HEK293 (cell line): ENCODE measurements at regions not wholly inside any gene's neighbourhood (a gene's known extent, or its start where the extent isn't known, plus 50 kb on each side); places are given as distances from the start of the nearest gene placed in this dataset.

Experiments used
- CTCF ChIA-PET: fragments of 350-600 bp; formaldehyde crosslinking; extraction: SDS; loops from one replicate; lab custom pipeline; 2021; ENCODE audit warnings: antibody characterized with exemption; lab: Yijun Ruan, JAX
- POLR2A ChIA-PET: fragments of 300-600 bp; formaldehyde crosslinking; extraction: SDS; loops from one replicate; lab custom pipeline; 2020; ENCODE audit warnings: antibody characterized with exemption, inconsistent platforms; lab: Yijun Ruan, JAX
- H3K27ac ChIP-seq: fragments of 200-500 bp; sonication (Bioruptor generic); 2 replicates; pipeline ENCODE4 v1.5.1; 2014; ENCODE audit warnings: low read depth, low read length, control low read depth, inconsistent platforms; ENCODE audit errors: extremely low read depth
- H3K36me3 ChIP-seq, 2 experiments: fragments of 200-500 bp in 1 of 2; sonication (Bioruptor generic) in 1 of 2; 1 replicate in 1 of 2; 2 replicates in 1 of 2; pipeline ENCODE4 v1.5.1; 2014 to 2017; ENCODE audit warnings: inconsistent platforms in 2 of 2, low read length in 2 of 2; ENCODE audit not compliant: control insufficient read depth in 2 of 2, insufficient read depth in 1 of 2
- H3K4me1 ChIP-seq: fragments of 200-500 bp; sonication (Bioruptor generic); 2 replicates; pipeline ENCODE4 v1.5.1; 2014; ENCODE audit warnings: mild to moderate bottlenecking, low read length, inconsistent platforms; ENCODE audit not compliant: control insufficient read depth, insufficient read depth
- H3K4me3 ChIP-seq: 2 replicates; pipeline ENCODE4 v1.5.1; 2011; ENCODE audit warnings: low read depth, mild to moderate bottlenecking, control low read depth, low read length, moderate library complexity
- H3K9me3 ChIP-seq: fragments of 200-500 bp; sonication (Bioruptor generic); 2 replicates; pipeline ENCODE4 v1.5.1; 2014; ENCODE audit warnings: low read depth, low read length, inconsistent platforms; ENCODE audit not compliant: control insufficient read depth, insufficient read depth
- GFI1B ChIP-seq: fragments of 450-650 bp; formaldehyde crosslinking; IDR thresholded peaks from 2 replicates; pipeline ENCODE4 v1.5.1; 2016; ENCODE audit warnings: missing biosample characterization, missing genetic modification characterization
- KLF10 ChIP-seq: fragments of 450-650 bp; IDR thresholded peaks from 2 replicates; pipeline ENCODE4 v1.5.1; 2018; ENCODE audit warnings: missing biosample characterization, mild to moderate bottlenecking, missing genetic modification characterization
- KLF7 ChIP-seq: fragments of 450-650 bp; formaldehyde crosslinking; IDR thresholded peaks from 2 replicates; pipeline ENCODE4 v1.5.1; 2016; ENCODE audit warnings: missing biosample characterization, missing genetic modification characterization, borderline replicate concordance
- MYNN ChIP-seq: fragments of 450-650 bp; formaldehyde crosslinking; IDR thresholded peaks from 2 replicates; pipeline ENCODE4 v1.5.1; 2016; ENCODE audit warnings: missing biosample characterization, missing genetic modification characterization, borderline replicate concordance
- MZF1 ChIP-seq: fragments of 450-650 bp; formaldehyde crosslinking; IDR thresholded peaks from 2 replicates; pipeline ENCODE4 v1.5.1; 2017; ENCODE audit warnings: missing biosample characterization, missing genetic modification characterization, borderline replicate concordance
- OVOL3 ChIP-seq: fragments of 450-650 bp; formaldehyde crosslinking; IDR thresholded peaks from 2 replicates; pipeline ENCODE4 v1.5.1; 2016; ENCODE audit warnings: missing biosample characterization, missing genetic modification characterization
- YY1 ChIP-seq: fragments of 450-650 bp; formaldehyde crosslinking; IDR thresholded peaks from 2 replicates; pipeline ENCODE4 v1.5.1; 2018; ENCODE audit warnings: missing biosample characterization, missing genetic modification characterization
- ZBTB20 ChIP-seq: fragments of 450-650 bp; formaldehyde crosslinking; IDR thresholded peaks from 2 replicates; pipeline ENCODE4 v1.5.1; 2016; ENCODE audit warnings: missing biosample characterization, missing genetic modification characterization
- ZNF133 ChIP-seq: fragments of 450-650 bp; formaldehyde crosslinking; IDR thresholded peaks from 2 replicates; pipeline ENCODE4 v1.5.1; 2016; ENCODE audit warnings: missing biosample characterization, missing genetic modification characterization
- ZNF214 ChIP-seq: fragments of 450-650 bp; formaldehyde crosslinking; IDR thresholded peaks from 2 replicates; pipeline ENCODE4 v1.5.1; 2017; ENCODE audit warnings: missing biosample characterization, mild to moderate bottlenecking, missing genetic modification characterization, borderline replicate concordance
- ZNF221 ChIP-seq: fragments of 450-650 bp; formaldehyde crosslinking; IDR thresholded peaks from 2 replicates; pipeline ENCODE4 v1.5.1; 2017; ENCODE audit warnings: missing biosample characterization, missing genetic modification characterization, borderline replicate concordance
- ZNF248 ChIP-seq: fragments of 450-650 bp; formaldehyde crosslinking; IDR thresholded peaks from 2 replicates; pipeline ENCODE4 v1.5.1; 2017; ENCODE audit warnings: missing biosample characterization, missing genetic modification characterization
- ZNF280C ChIP-seq: fragments of 450-650 bp; formaldehyde crosslinking; IDR thresholded peaks from 2 replicates; pipeline ENCODE4 v1.5.1; 2016; ENCODE audit warnings: missing biosample characterization, missing genetic modification characterization
- ZNF324 ChIP-seq: fragments of 450-650 bp; formaldehyde crosslinking; IDR thresholded peaks from 2 replicates; pipeline ENCODE4 v1.5.1; 2016; ENCODE audit warnings: missing biosample characterization, missing genetic modification characterization
- ZNF354C ChIP-seq: fragments of 450-650 bp; formaldehyde crosslinking; IDR thresholded peaks from 2 replicates; pipeline ENCODE4 v1.5.1; 2016; ENCODE audit warnings: missing biosample characterization, missing genetic modification characterization, low read depth, borderline replicate concordance
- ZNF529 ChIP-seq: fragments of 450-650 bp; formaldehyde crosslinking; IDR thresholded peaks from 2 replicates; pipeline ENCODE4 v1.5.1; 2017; ENCODE audit warnings: missing genetic modification characterization, missing biosample characterization; ENCODE audit not compliant: insufficient replicate concordance
- ZNF555 ChIP-seq: fragments of 450-650 bp; formaldehyde crosslinking; conservative IDR thresholded peaks from 2 replicates; pipeline ENCODE4 v1.5.1; 2017; ENCODE audit warnings: missing biosample characterization, mild to moderate bottlenecking, missing genetic modification characterization, inconsistent platforms
- ZNF623 ChIP-seq: fragments of 450-650 bp; formaldehyde crosslinking; IDR thresholded peaks from 2 replicates; pipeline ENCODE4 v1.5.1; 2016; ENCODE audit warnings: missing biosample characterization, missing genetic modification characterization
- ZNF629 ChIP-seq: fragments of 450-650 bp; formaldehyde crosslinking; IDR thresholded peaks from 2 replicates; pipeline ENCODE4 v1.5.1; 2017; ENCODE audit warnings: missing biosample characterization, missing genetic modification characterization
- ZNF704 ChIP-seq: fragments of 450-650 bp; formaldehyde crosslinking; IDR thresholded peaks from 2 replicates; pipeline ENCODE4 v1.5.1; 2016; ENCODE audit warnings: missing biosample characterization, missing genetic modification characterization
- ZNF76 ChIP-seq: fragments of 450-650 bp; formaldehyde crosslinking; IDR thresholded peaks from 2 replicates; pipeline ENCODE4; 2016; ENCODE audit warnings: low read depth, missing biosample characterization, missing genetic modification characterization, borderline replicate concordance
- ZNF776 ChIP-seq: fragments of 450-650 bp; formaldehyde crosslinking; IDR thresholded peaks from 2 replicates; pipeline ENCODE4 v1.5.0; 2017; ENCODE audit warnings: missing biosample characterization, missing genetic modification characterization, borderline replicate concordance
- TF ChIP-seq, protein P1 (sequence below): fragments of 450-650 bp; formaldehyde crosslinking; IDR thresholded peaks from 2 replicates; pipeline ENCODE4 v1.5.1; 2016; ENCODE audit warnings: missing biosample characterization, missing genetic modification characterization
- TF ChIP-seq, protein P2 (sequence below): fragments of 450-650 bp; IDR thresholded peaks from 2 replicates; pipeline ENCODE4 v1.5.1; 2018; ENCODE audit warnings: missing biosample characterization, mild to moderate bottlenecking, missing genetic modification characterization

DNA sequence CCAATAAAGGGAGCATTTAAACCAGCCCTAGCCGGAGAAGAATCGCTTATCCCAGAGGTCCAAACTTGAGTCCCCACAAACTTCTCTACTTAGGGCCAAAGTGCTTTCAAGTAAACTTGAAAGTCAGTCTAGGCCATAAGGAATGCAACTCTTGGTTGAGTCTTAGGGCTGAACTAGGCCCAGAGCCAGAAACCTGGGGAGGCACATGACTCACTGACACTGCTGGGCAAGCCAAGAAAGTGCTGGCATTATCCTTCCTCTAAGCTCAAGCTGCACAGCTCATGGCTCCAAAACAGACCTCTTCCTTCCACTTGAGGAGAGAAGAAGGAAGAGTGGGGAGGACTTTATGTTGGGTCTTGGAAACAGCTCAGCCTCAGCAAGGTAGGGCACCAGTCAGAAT lies 1257.3 kb upstream of the DIAPH2 start:
- Histone ChIP-seq H3K4me3 (no peak overlapping the region), H3K4me1 (no peaks in the 10 kb centered on the region), H3K9me3 (no peaks in the 10 kb centered on the region), H3K27ac (no peak overlapping the region)
- CTCF ChIA-PET, result interaction anchor here (0.7 kb wide), 1 partner anchor 395 kb away, joined by 4 read pairs; no protein-coding TSS in a partner anchor
- TF ChIP-seq ZBTB20 (tag by site-specific recombination) (no peak), GFI1B (tag by site-specific recombination) (no peak), OVOL3 (tag by site-specific recombination) (no peak), ZNF214 (tag by site-specific recombination) (no peak), ZNF555 (tag by site-specific recombination) (no peak), ZNF76 (no peak), ZNF354C (tag by site-specific recombination) (no peak), ZNF280C (tag by site-specific recombination) (no peak), ZNF704 (tag by site-specific recombination) (no peak), KLF7 (tag by site-specific recombination) (no peak), KLF10 (tag by site-specific recombination) (no peak), ZNF324 (tag by site-specific recombination) (no peak), ZNF623 (no peak)
- TF ChIP-seq, protein P1, sequence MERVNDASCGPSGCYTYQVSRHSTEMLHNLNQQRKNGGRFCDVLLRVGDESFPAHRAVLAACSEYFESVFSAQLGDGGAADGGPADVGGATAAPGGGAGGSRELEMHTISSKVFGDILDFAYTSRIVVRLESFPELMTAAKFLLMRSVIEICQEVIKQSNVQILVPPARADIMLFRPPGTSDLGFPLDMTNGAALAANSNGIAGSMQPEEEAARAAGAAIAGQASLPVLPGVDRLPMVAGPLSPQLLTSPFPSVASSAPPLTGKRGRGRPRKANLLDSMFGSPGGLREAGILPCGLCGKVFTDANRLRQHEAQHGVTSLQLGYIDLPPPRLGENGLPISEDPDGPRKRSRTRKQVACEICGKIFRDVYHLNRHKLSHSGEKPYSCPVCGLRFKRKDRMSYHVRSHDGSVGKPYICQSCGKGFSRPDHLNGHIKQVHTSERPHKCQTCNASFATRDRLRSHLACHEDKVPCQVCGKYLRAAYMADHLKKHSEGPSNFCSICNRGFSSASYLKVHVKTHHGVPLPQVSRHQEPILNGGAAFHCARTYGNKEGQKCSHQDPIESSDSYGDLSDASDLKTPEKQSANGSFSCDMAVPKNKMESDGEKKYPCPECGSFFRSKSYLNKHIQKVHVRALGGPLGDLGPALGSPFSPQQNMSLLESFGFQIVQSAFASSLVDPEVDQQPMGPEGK (tag by site-specific recombination), result no peak
- TF ChIP-seq, protein P2, sequence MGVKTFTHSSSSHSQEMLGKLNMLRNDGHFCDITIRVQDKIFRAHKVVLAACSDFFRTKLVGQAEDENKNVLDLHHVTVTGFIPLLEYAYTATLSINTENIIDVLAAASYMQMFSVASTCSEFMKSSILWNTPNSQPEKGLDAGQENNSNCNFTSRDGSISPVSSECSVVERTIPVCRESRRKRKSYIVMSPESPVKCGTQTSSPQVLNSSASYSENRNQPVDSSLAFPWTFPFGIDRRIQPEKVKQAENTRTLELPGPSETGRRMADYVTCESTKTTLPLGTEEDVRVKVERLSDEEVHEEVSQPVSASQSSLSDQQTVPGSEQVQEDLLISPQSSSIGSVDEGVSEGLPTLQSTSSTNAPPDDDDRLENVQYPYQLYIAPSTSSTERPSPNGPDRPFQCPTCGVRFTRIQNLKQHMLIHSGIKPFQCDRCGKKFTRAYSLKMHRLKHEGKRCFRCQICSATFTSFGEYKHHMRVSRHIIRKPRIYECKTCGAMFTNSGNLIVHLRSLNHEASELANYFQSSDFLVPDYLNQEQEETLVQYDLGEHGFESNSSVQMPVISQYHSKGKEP (tag by site-specific recombination), result no peak
- TF ChIP-seq, all 188 proteins: peak for 0
- POLR2A ChIA-PET, result no interaction called here
- no peaks in the 10 kb centered on the region for H3K36me3 ChIP-seq

DNA sequence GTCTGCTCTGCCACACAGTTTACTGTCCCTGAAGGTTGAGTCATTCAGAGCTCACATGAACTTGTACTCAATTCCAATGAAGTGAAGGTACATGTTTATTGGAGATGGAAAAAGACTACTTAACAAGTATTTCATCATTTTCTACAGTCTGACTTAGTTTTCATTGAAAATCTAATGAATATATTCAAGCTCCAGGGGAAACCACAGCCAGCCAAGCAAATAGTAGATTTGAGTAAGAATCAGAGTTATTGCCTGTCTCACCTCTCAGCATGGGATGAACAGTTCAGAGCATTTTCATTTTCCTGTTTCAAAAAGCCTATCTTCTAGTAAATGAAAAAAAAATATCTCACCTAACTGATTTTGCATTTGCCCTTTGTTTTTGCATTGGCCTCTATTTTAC lies 1249.4 kb upstream of the DIAPH2 start:
- no peak overlapping the region for H3K4me3 ChIP-seq
- TF ChIP-seq MYNN (tag by site-specific recombination), result no peak
- no peak for TF ChIP-seq ZNF221 (tag by site-specific recombination)
- no peak for TF ChIP-seq ZNF529 (tag by site-specific recombination)
- no peak for TF ChIP-seq ZNF248 (tag by site-specific recombination)
- TF ChIP-seq ZNF629 (tag by site-specific recombination), result no peak
- TF ChIP-seq ZNF133 (tag by site-specific recombination), result no peak
- TF ChIP-seq MZF1 (tag by site-specific recombination), result no peak
- TF ChIP-seq ZNF776 (tag by site-specific recombination), result no peak
- no peak for TF ChIP-seq YY1
- ChIA-PET POLR2A (no interaction called here), CTCF (no interaction called here)
- no peak overlapping the region for H3K27ac ChIP-seq
- no peaks in the 10 kb centered on the region for H3K9me3 ChIP-seq
- H3K36me3 ChIP-seq, result no peaks in the 10 kb centered on the region
- no peaks in the 10 kb centered on the region for H3K4me1 ChIP-seq
